HG03039 (cell line): ENCODE measurements at regions not wholly inside any gene's neighbourhood (a gene's known extent, or its start where the extent isn't known, plus 50 kb on each side); places are given as distances from the start of the nearest gene placed in this dataset.
"Not testable (repeated sequence)": the region's sequence is repeated elsewhere in the genome, so short reads cannot be mapped to it uniquely, and the experiment has no call there.

Experiments
- ATAC-seq: cut with Tn5 transposase; IDR thresholded peaks from one replicate; pipeline ENCODE4 v1.9.1; 2021; ENCODE audit warnings: mild to moderate bottlenecking, moderate library complexity; ENCODE audit not compliant: unreplicated experiment

GRCh38 chr17:53208935-53209334 is 613.8 kb upstream of the KIF2B start:
- not testable (repeated sequence) for ATAC-seq

- no peak for ATAC-seq
Measured at GRCh38 chr17:53193044-53193443, 629.7 kb upstream of the KIF2B start.

- ATAC-seq: no peak
Measured at GRCh38 chr17:53191878-53192277, 630.8 kb upstream of the KIF2B start.

- ATAC-seq: no peak
Measured at GRCh38 chr17:53186001-53186400, 636.7 kb upstream of the KIF2B start.

- ATAC-seq: no peak
Measured at GRCh38 chr17:53176629-53177028, 646.1 kb upstream of the KIF2B start.

GRCh38 chr17:53168413-53168812 is 654.3 kb upstream of the KIF2B start:
- no peak for ATAC-seq

GRCh38 chr17:53166731-53167130 is 656.0 kb upstream of the KIF2B start:
- no peak for ATAC-seq

- ATAC-seq: no peak
Measured at GRCh38 chr17:53150101-53150698, 672.5 kb upstream of the KIF2B start.

GRCh38 chr17:53149316-53149715 is 673.4 kb upstream of the KIF2B start:
- no peak for ATAC-seq

- ATAC-seq: no peak
Measured at GRCh38 chr17:53148058-53148457, 674.7 kb upstream of the KIF2B start.

GRCh38 chr17:53142890-53143289 is 679.8 kb upstream of the KIF2B start:
- ATAC-seq: no peak

- no peak for ATAC-seq
Measured at GRCh38 chr17:53141731-53142130, 681.0 kb upstream of the KIF2B start.

- no peak for ATAC-seq
Measured at GRCh38 chr17:53141280-53141679, 681.4 kb upstream of the KIF2B start.

- ATAC-seq: no peak
Measured at GRCh38 chr17:53137869-53138268, 684.9 kb upstream of the KIF2B start.

GRCh38 chr17:53135969-53136368 is 686.8 kb upstream of the KIF2B start:
- no peak for ATAC-seq

- ATAC-seq: no peak
Measured at GRCh38 chr17:53134548-53134947, 688.2 kb upstream of the KIF2B start.

GRCh38 chr17:53133876-53134275 is 688.9 kb upstream of the KIF2B start:
- no peak for ATAC-seq

- no peak for ATAC-seq
Measured at GRCh38 chr17:53129863-53130262, 692.9 kb upstream of the KIF2B start.

GRCh38 chr17:53127331-53127730 is 695.4 kb upstream of the KIF2B start:
- no peak for ATAC-seq

- ATAC-seq: no peak
Measured at GRCh38 chr17:53122966-53123365, 699.8 kb upstream of the KIF2B start.

GRCh38 chr17:53119773-53120172 is 703.0 kb upstream of the KIF2B start:
- ATAC-seq: no peak

GRCh38 chr17:53118948-53119347 is 703.8 kb upstream of the KIF2B start:
- ATAC-seq: no peak

- ATAC-seq: no peak
Measured at GRCh38 chr17:53106886-53107285, 715.8 kb upstream of the KIF2B start.
